ENCODE measurements at regions not wholly inside any gene's neighbourhood (a gene's known extent, or its start where the extent isn't known, plus 50 kb on each side); places are given as distances from the start of the nearest gene placed in this dataset.

GRCh38 chr2:207241198-207241597 lies 75.5 kb upstream of the KLF7 start:
- H3K36me3 ChIP-seq (ENCODE audit: insufficient read depth, low read length) = no peaks in the 10 kb centered on the region
- H3K4me1 ChIP-seq (ENCODE audit: insufficient read depth, low read length) = no peaks in the 10 kb centered on the region
- no peak overlapping the region for H3K4me3 ChIP-seq (ENCODE audit: low read length)
- H2AFZ ChIP-seq (ENCODE audit: low read depth, low read length) = no peak overlapping the region
- no peaks in the 10 kb centered on the region for H3K27me3 ChIP-seq (ENCODE audit: insufficient read depth, low read length)
- H3K9me3 ChIP-seq (ENCODE audit: low read length) = no peaks in the 10 kb centered on the region

GRCh38 chr2:207243601-207244000 lies 77.9 kb upstream of the KLF7 start:
- Histone ChIP-seq H3K36me3 (ENCODE audit: insufficient read depth, low read length) (no peaks in the 10 kb centered on the region), H3K4me1 (ENCODE audit: insufficient read depth, low read length) (no peaks in the 10 kb centered on the region), H2AFZ (ENCODE audit: low read depth, low read length) (no peak overlapping the region), H3K4me3 (ENCODE audit: low read length) (no peak overlapping the region), H3K9me3 (ENCODE audit: low read length) (no peaks in the 10 kb centered on the region), H3K27me3 (ENCODE audit: insufficient read depth, low read length) (no peaks in the 10 kb centered on the region)

- Histone ChIP-seq H2AFZ (ENCODE audit: low read depth, low read length) (no peak overlapping the region), H3K4me3 (ENCODE audit: low read length) (no peak overlapping the region), H3K27me3 (ENCODE audit: insufficient read depth, low read length) (no peaks in the 10 kb centered on the region), H3K36me3 (ENCODE audit: insufficient read depth, low read length) (no peaks in the 10 kb centered on the region), H3K4me1 (ENCODE audit: insufficient read depth, low read length) (no peaks in the 10 kb centered on the region), H3K9me3 (ENCODE audit: low read length) (no peaks in the 10 kb centered on the region)
Measured at GRCh38 chr2:207244971-207245925, 79.5 kb upstream of the KLF7 start.

GRCh38 chr2:207248702-207249377 lies 83.1 kb upstream of the KLF7 start:
- H3K9me3 ChIP-seq (ENCODE audit: low read length) = no peaks in the 10 kb centered on the region
- no peak overlapping the region for H3K4me3 ChIP-seq (ENCODE audit: low read length)
- no peak overlapping the region for H2AFZ ChIP-seq (ENCODE audit: low read depth, low read length)
- no peaks in the 10 kb centered on the region for H3K27me3 ChIP-seq (ENCODE audit: insufficient read depth, low read length)
- peaks cover 25% of the 10 kb centered on the region for H3K4me1 ChIP-seq (ENCODE audit: insufficient read depth, low read length)
- H3K36me3 ChIP-seq (ENCODE audit: insufficient read depth, low read length) = no peaks in the 10 kb centered on the region

GRCh38 chr2:207251022-207251421 lies 85.3 kb upstream of the KLF7 start:
- Histone ChIP-seq H3K4me3 (ENCODE audit: low read length) (no peak overlapping the region), H3K27me3 (ENCODE audit: insufficient read depth, low read length) (no peaks in the 10 kb centered on the region), H2AFZ (ENCODE audit: low read depth, low read length) (no peak overlapping the region), H3K36me3 (ENCODE audit: insufficient read depth, low read length) (no peaks in the 10 kb centered on the region), H3K9me3 (ENCODE audit: low read length) (no peaks in the 10 kb centered on the region), H3K4me1 (ENCODE audit: insufficient read depth, low read length) (peaks cover 41% of the 10 kb centered on the region)

GRCh38 chr2:207251573-207252192 lies 85.9 kb upstream of the KLF7 start:
- Histone ChIP-seq H3K27me3 (ENCODE audit: insufficient read depth, low read length) (no peaks in the 10 kb centered on the region), H2AFZ (ENCODE audit: low read depth, low read length) (no peak overlapping the region), H3K4me3 (ENCODE audit: low read length) (no peak overlapping the region), H3K4me1 (ENCODE audit: insufficient read depth, low read length) (peaks cover 47% of the 10 kb centered on the region), H3K36me3 (ENCODE audit: insufficient read depth, low read length) (no peaks in the 10 kb centered on the region), H3K9me3 (ENCODE audit: low read length) (no peaks in the 10 kb centered on the region)

GRCh38 chr2:207252416-207252815 lies 86.7 kb upstream of the KLF7 start:
- Histone ChIP-seq H2AFZ (ENCODE audit: low read depth, low read length) (no peak overlapping the region), H3K4me1 (ENCODE audit: insufficient read depth, low read length) (peaks cover 54% of the 10 kb centered on the region), H3K9me3 (ENCODE audit: low read length) (no peaks in the 10 kb centered on the region), H3K4me3 (ENCODE audit: low read length) (no peak overlapping the region), H3K27me3 (ENCODE audit: insufficient read depth, low read length) (no peaks in the 10 kb centered on the region), H3K36me3 (ENCODE audit: insufficient read depth, low read length) (no peaks in the 10 kb centered on the region)

GRCh38 chr2:207252979-207253645 lies 87.4 kb upstream of the KLF7 start:
- Histone ChIP-seq H3K4me1 (ENCODE audit: insufficient read depth, low read length) (peaks cover 61% of the 10 kb centered on the region), H3K36me3 (ENCODE audit: insufficient read depth, low read length) (no peaks in the 10 kb centered on the region)

GRCh38 chr2:207253666-207254345 lies 88.1 kb upstream of the KLF7 start:
- H2AFZ ChIP-seq (ENCODE audit: low read depth, low read length) = no peak overlapping the region
- no peaks in the 10 kb centered on the region for H3K9me3 ChIP-seq (ENCODE audit: low read length)
- no peak overlapping the region for H3K4me3 ChIP-seq (ENCODE audit: low read length)
- peaks cover 68% of the 10 kb centered on the region for H3K4me1 ChIP-seq (ENCODE audit: insufficient read depth, low read length)
- no peaks in the 10 kb centered on the region for H3K36me3 ChIP-seq (ENCODE audit: insufficient read depth, low read length)
- H3K27me3 ChIP-seq (ENCODE audit: insufficient read depth, low read length) = no peaks in the 10 kb centered on the region

More at GRCh38 chr2:207252979-207253645, 87.4 kb upstream of the KLF7 start:
- Histone ChIP-seq H3K4me3 (ENCODE audit: low read length) (no peak overlapping the region), H2AFZ (ENCODE audit: low read depth, low read length) (no peak overlapping the region), H3K27me3 (ENCODE audit: insufficient read depth, low read length) (no peaks in the 10 kb centered on the region), H3K9me3 (ENCODE audit: low read length) (no peaks in the 10 kb centered on the region)

- Histone ChIP-seq H3K4me3 (ENCODE audit: low read length) (no peak overlapping the region), H3K36me3 (ENCODE audit: insufficient read depth, low read length) (no peaks in the 10 kb centered on the region), H3K27me3 (ENCODE audit: insufficient read depth, low read length) (no peaks in the 10 kb centered on the region), H3K4me1 (ENCODE audit: insufficient read depth, low read length) (peaks cover 74% of the 10 kb centered on the region), H3K9me3 (ENCODE audit: low read length) (no peaks in the 10 kb centered on the region), H2AFZ (ENCODE audit: low read depth, low read length) (no peak overlapping the region)
Measured at GRCh38 chr2:207254591-207255464, 89.1 kb upstream of the KLF7 start.

- peaks cover 74% of the 10 kb centered on the region for H3K4me1 ChIP-seq (ENCODE audit: insufficient read depth, low read length)
- no peaks in the 10 kb centered on the region for H3K9me3 ChIP-seq (ENCODE audit: low read length)
Measured at GRCh38 chr2:207255565-207256470, 90.1 kb upstream of the KLF7 start.

More at GRCh38 chr2:207255565-207256470, 90.1 kb upstream of the KLF7 start:
- Histone ChIP-seq H3K4me3 (ENCODE audit: low read length) (no peak overlapping the region), H3K36me3 (ENCODE audit: insufficient read depth, low read length) (no peaks in the 10 kb centered on the region), H3K27me3 (ENCODE audit: insufficient read depth, low read length) (no peaks in the 10 kb centered on the region), H2AFZ (ENCODE audit: low read depth, low read length) (no peak overlapping the region)

Measured in neuron (in vitro differentiated cells).